Gastroesophageal sphincter (tissue), 4 donors: ENCODE measurements at regions not wholly inside any gene's neighbourhood (a gene's known extent, or its start where the extent isn't known, plus 50 kb on each side); places are given as distances from the start of the nearest gene placed in this dataset.

Experiments used
- ATAC-seq: fragments of 150-250 bp; one replicate; pipeline ENCODE4 v1.9.1; 2016; ENCODE audit warnings: mild to moderate bottlenecking, moderate library complexity
- H3K27ac ChIP-seq, 4 donors: fragments of 200-600 bp; sonication (generic) in 3 of 4; 1 replicate in 3 of 4; 2 replicates in 1 of 4; pipeline ENCODE4 v1.5.1; 2016 to 2019
- H3K27me3 ChIP-seq: fragments of 200-600 bp; sonication (generic); one replicate; pipeline ENCODE4 v1.5.1; 2019
- H3K36me3 ChIP-seq, 2 donors: fragments of 200-600 bp; sonication (generic); one replicate each; pipeline ENCODE4 v1.5.1; 2019; ENCODE audit warnings: control low read depth in 1 of 2
- H3K4me1 ChIP-seq, 3 donors: fragments of 200-600 bp; sonication (generic); 1 replicate in 2 of 3; 2 replicates in 1 of 3; pipeline ENCODE4 v1.5.1; 2016 to 2019; ENCODE audit warnings: control low read depth in 2 of 3
- H3K4me3 ChIP-seq, 2 donors: fragments of 200-600 bp; sonication (generic); one replicate each; pipeline ENCODE4 v1.5.1; 2019; ENCODE audit warnings: mild to moderate bottlenecking in 1 of 2, moderate library complexity in 1 of 2
- H3K9me3 ChIP-seq, 3 donors: fragments of 200-600 bp; sonication (generic); one replicate each; pipeline ENCODE4 v1.5.1; 2017 to 2019; ENCODE audit warnings: control low read depth in 2 of 3
- CTCF ChIP-seq, 4 experiments: fragments of 200-600 bp in 2 of 4; fragments of 450-650 bp in 2 of 4; sonication (generic) in 1 of 4; IDR thresholded peaks; one replicate each; pipeline ENCODE4 v1.5.1; 2017 to 2019; ENCODE audit warnings: antibody characterized with exemption in 4 of 4, mild to moderate bottlenecking in 2 of 4, moderate library complexity in 2 of 4
- EP300 ChIP-seq: sonication (generic); formaldehyde crosslinking; IDR thresholded peaks from one replicate; pipeline ENCODE4 v1.6.1; 2017; ENCODE audit warnings: antibody characterized with exemption, mild to moderate bottlenecking
- POLR2A ChIP-seq, 2 donors: fragments of 450-650 bp; IDR thresholded peaks; one replicate each; pipeline ENCODE4 v1.6.1; 2017; ENCODE audit warnings: antibody characterized with exemption in 2 of 2, mild to moderate bottlenecking in 2 of 2, moderate library complexity in 1 of 2
- POLR2AphosphoS5 ChIP-seq: sonication (generic); formaldehyde crosslinking; IDR thresholded peaks from one replicate; pipeline ENCODE4 v1.6.1; 2017; ENCODE audit warnings: antibody characterized with exemption
- WGBS, 2 donors: methylation state at CpG; one replicate each; pipeline ENCODE4 v1.1.5; 2018; ENCODE audit warnings: low coverage in 1 of 2; 5-methylcytosine and 5-hydroxymethylcytosine counted together

- H3K27ac ChIP-seq = no peak overlapping the region
- TF ChIP-seq POLR2A (IDR thresholded peaks at IDR 0.05) (no peak), EP300 (no peak), CTCF (IDR thresholded peaks at IDR 0.05) (no peak), POLR2AphosphoS5 (no peak)
- no peaks in the 10 kb centered on the region for H3K4me1 ChIP-seq
- peak; percentile 60 for ATAC-seq
- no peaks in the 10 kb centered on the region for H3K9me3 ChIP-seq
- H3K27me3 ChIP-seq = no peaks in the 10 kb centered on the region
- H3K36me3 ChIP-seq = no peaks in the 10 kb centered on the region
- no peak overlapping the region for H3K4me3 ChIP-seq
- WGBS, 2 donors = 20% methylated on average over 1 of the region's 2 CpGs; no CpG with 5 or more reads in 1 of the 2 donors
Observed at GRCh38 chr5:60196385-60197113, 303.0 kb upstream of the PDE4D start.

DNA sequence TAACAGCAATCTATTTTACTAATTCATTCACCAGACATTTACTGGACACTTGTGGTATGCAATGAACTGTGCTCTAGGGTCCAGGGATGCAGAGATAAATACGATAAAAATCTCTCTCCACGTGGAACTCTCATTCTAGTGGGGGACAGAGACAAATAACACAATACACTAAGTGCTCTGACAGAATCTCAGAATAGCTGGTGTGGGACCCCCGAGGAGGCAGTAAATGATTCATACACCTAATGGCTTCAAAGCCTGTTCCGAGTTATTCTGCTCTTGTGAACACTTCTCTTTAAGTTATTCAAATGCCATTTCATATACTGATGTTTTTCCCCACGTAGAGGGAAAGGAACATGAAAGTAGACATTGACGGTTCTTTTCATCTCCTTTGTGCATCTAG lies 302.0 kb upstream of the PDE4D start:
- Histone ChIP-seq H3K27ac (no peak overlapping the region), H3K27me3 (no peaks in the 10 kb centered on the region), H3K4me1 (no peaks in the 10 kb centered on the region), H3K4me3 (no peak overlapping the region), H3K9me3 (no peaks in the 10 kb centered on the region), H3K36me3 (no peaks in the 10 kb centered on the region)
- TF ChIP-seq EP300 (no peak), POLR2A (IDR thresholded peaks at IDR 0.05) (no peak), POLR2AphosphoS5 (no peak), CTCF (IDR thresholded peaks at IDR 0.05) (no peak)
- no peak for ATAC-seq
- WGBS, 2 donors = 92 to 96% methylated on average over 4 to 6 of the region's 6 CpGs

GRCh38 chr5:60195083-60195482 lies 301.6 kb upstream of the PDE4D start:
- WGBS, 2 donors = 82 to 83% methylated on average over 1 of the region's 1 CpG
- no peak overlapping the region for H3K4me3 ChIP-seq

GRCh38 chr5:60185231-60186099 lies 291.9 kb upstream of the PDE4D start:
- TF ChIP-seq POLR2AphosphoS5 = no peak
- H3K27me3 ChIP-seq = no peaks in the 10 kb centered on the region
- no peak overlapping the region for H3K27ac ChIP-seq
- 27% methylated on average over 7 to 8 of the region's 8 CpGs for WGBS, 2 donors
- H3K4me3 ChIP-seq = no peak overlapping the region
- no peaks in the 10 kb centered on the region for H3K9me3 ChIP-seq
- no peak for ATAC-seq
- no peaks in the 10 kb centered on the region for H3K36me3 ChIP-seq
- no peaks in the 10 kb centered on the region for H3K4me1 ChIP-seq

More at GRCh38 chr5:60195083-60195482, 301.6 kb upstream of the PDE4D start:
- Histone ChIP-seq H3K9me3 (no peaks in the 10 kb centered on the region), H3K36me3 (no peaks in the 10 kb centered on the region), H3K27me3 (no peaks in the 10 kb centered on the region), H3K4me1 (no peaks in the 10 kb centered on the region), H3K27ac (no peak overlapping the region)
- ATAC-seq = no peak
- TF ChIP-seq CTCF (IDR thresholded peaks at IDR 0.05) (no peak), POLR2A (IDR thresholded peaks at IDR 0.05) (no peak), POLR2AphosphoS5 (no peak), EP300 (no peak)

- WGBS, 2 donors = 79% methylated on average over 2 of the region's 2 CpGs; no CpG with 5 or more reads in 1 of the 2 donors
Observed at GRCh38 chr5:60184606-60185005, 291.1 kb upstream of the PDE4D start.

More at GRCh38 chr5:60184606-60185005, 291.1 kb upstream of the PDE4D start:
- Histone ChIP-seq H3K4me3 (no peak overlapping the region), H3K27ac (no peak overlapping the region), H3K4me1 (no peaks in the 10 kb centered on the region), H3K36me3 (no peaks in the 10 kb centered on the region), H3K27me3 (no peaks in the 10 kb centered on the region), H3K9me3 (no peaks in the 10 kb centered on the region)
- no peak for ATAC-seq
- no peak for TF ChIP-seq POLR2AphosphoS5
- TF ChIP-seq EP300 = no peak
- no peak for TF ChIP-seq POLR2A (IDR thresholded peaks at IDR 0.05)
- TF ChIP-seq CTCF (IDR thresholded peaks at IDR 0.05) = no peak
